ENCODE measurements at regions not wholly inside any gene's neighbourhood (a gene's known extent, or its start where the extent isn't known, plus 50 kb on each side); places are given as distances from the start of the nearest gene placed in this dataset.
A peak's percentile ranks its signal among the peaks of the same experiment; 100 is the strongest.
"Not testable (repeated sequence)": the region's sequence is repeated elsewhere in the genome, so short reads cannot be mapped to it uniquely, and the experiment has no call there.

- no peak for DNase-seq (ENCODE audit: low spot score)
- no peak for FAIRE-seq
Observed at GRCh38 chr6:76275746-76276145, 203.3 kb upstream of the IMPG1 start.

GRCh38 chr6:76264468-76264867 is 192.0 kb upstream of the IMPG1 start:
- DNase-seq (ENCODE audit: low spot score) (peak; percentile 29), FAIRE-seq (no peak)

- FAIRE-seq = no peak
- DNase-seq (ENCODE audit: low spot score) = no peak
Observed at GRCh38 chr6:76262240-76262639, 189.8 kb upstream of the IMPG1 start.

GRCh38 chr6:76250666-76251065 is 178.2 kb upstream of the IMPG1 start:
- no peak for DNase-seq (ENCODE audit: low spot score)
- FAIRE-seq = no peak

- FAIRE-seq = no peak
- no peak for DNase-seq (ENCODE audit: low spot score)
Observed at GRCh38 chr6:76247527-76247926, 175.1 kb upstream of the IMPG1 start.

GRCh38 chr6:76240092-76240491 is 167.6 kb upstream of the IMPG1 start:
- FAIRE-seq = no peak
- DNase-seq (ENCODE audit: low spot score) = no peak

GRCh38 chr6:76230711-76231110 is 158.2 kb upstream of the IMPG1 start:
- peak; percentile 4 for DNase-seq (ENCODE audit: low spot score)
- FAIRE-seq = no peak

GRCh38 chr6:76222189-76222588 is 149.7 kb upstream of the IMPG1 start:
- FAIRE-seq (no peak), DNase-seq (ENCODE audit: low spot score) (no peak)

GRCh38 chr6:76221525-76221924 is 149.1 kb upstream of the IMPG1 start:
- DNase-seq (ENCODE audit: low spot score) (no peak), FAIRE-seq (no peak)

- FAIRE-seq = no peak
- no peak for DNase-seq (ENCODE audit: low spot score)
Observed at GRCh38 chr6:76220805-76221204, 148.3 kb upstream of the IMPG1 start.

GRCh38 chr6:76217606-76218005 is 145.1 kb upstream of the IMPG1 start:
- FAIRE-seq = no peak

GRCh38 chr6:76214546-76214945 is 142.1 kb upstream of the IMPG1 start:
- no peak for DNase-seq (ENCODE audit: low spot score)
- no peak for FAIRE-seq

More at GRCh38 chr6:76217606-76218005, 145.1 kb upstream of the IMPG1 start:
- no peak for DNase-seq (ENCODE audit: low spot score)

GRCh38 chr6:76174722-76175121 is 102.3 kb upstream of the IMPG1 start:
- no peak for FAIRE-seq
- DNase-seq (ENCODE audit: low spot score) = no peak

- DNase-seq (ENCODE audit: low spot score) (no peak), FAIRE-seq (no peak)
Observed at GRCh38 chr6:76166874-76167273, 94.4 kb upstream of the IMPG1 start.

- DNase-seq (ENCODE audit: low spot score) = no peak
- no peak for FAIRE-seq
Observed at GRCh38 chr6:76166297-76166696, 93.8 kb upstream of the IMPG1 start.

- no peak for FAIRE-seq
Observed at GRCh38 chr6:76165471-76166221, 93.2 kb upstream of the IMPG1 start.

GRCh38 chr6:76162811-76163210 is 90.3 kb upstream of the IMPG1 start:
- FAIRE-seq (no peak), DNase-seq (ENCODE audit: low spot score) (no peak)

More at GRCh38 chr6:76165471-76166221, 93.2 kb upstream of the IMPG1 start:
- DNase-seq (ENCODE audit: low spot score) = no peak

GRCh38 chr6:76157800-76158199 is 85.3 kb upstream of the IMPG1 start:
- DNase-seq (ENCODE audit: low spot score); FAIRE-seq: not testable (repeated sequence)

- DNase-seq (ENCODE audit: low spot score) = no peak
- no peak for FAIRE-seq
Observed at GRCh38 chr6:76135481-76135880, 63.0 kb upstream of the IMPG1 start.

- DNase-seq (ENCODE audit: low spot score) = no peak
- FAIRE-seq = no peak
Observed at GRCh38 chr6:76134651-76135050, 62.2 kb upstream of the IMPG1 start.

- FAIRE-seq (no peak), DNase-seq (ENCODE audit: low spot score) (no peak)
Observed at GRCh38 chr6:76124018-76124417, 51.6 kb upstream of the IMPG1 start.

Data from urothelium cell line (cell line).